GM06990 (cell line): ENCODE measurements at regions not wholly inside any gene's neighbourhood (a gene's known extent, or its start where the extent isn't known, plus 50 kb on each side); places are given as distances from the start of the nearest gene placed in this dataset.

Experiments
- DNase-seq: peaks from one replicate; pipeline ENCODE4 v3.0.0-alpha.2; 2011; ENCODE audit not compliant: insufficient read length; ENCODE audit errors: extremely low read depth
- H3K27me3 ChIP-seq: replicated peaks from 2 replicates; pipeline ENCODE4 v1.6.0; 2011; ENCODE audit warnings: low read length; ENCODE audit not compliant: control insufficient read depth, insufficient read depth
- H3K36me3 ChIP-seq: 2 replicates; pipeline ENCODE4 v1.5.1; 2011; ENCODE audit warnings: low read length; ENCODE audit not compliant: control insufficient read depth, insufficient read depth
- H3K4me3 ChIP-seq: replicated peaks from 2 replicates; pipeline ENCODE4 v1.5.1; 2011; ENCODE audit warnings: low read depth, mild to moderate bottlenecking, control low read depth, low read length
- CTCF ChIP-seq: IDR thresholded peaks from 2 replicates; pipeline ENCODE4 v1.5.1; 2011; ENCODE audit warnings: low read length, control low read depth, mild to moderate bottlenecking, inconsistent platforms; ENCODE audit not compliant: insufficient read depth, poor library complexity, severe bottlenecking

GRCh38 chr2:2873450-2873811, 504.2 kb downstream of the EIPR1 start:
- Histone ChIP-seq H3K4me3 (no peak overlapping the region), H3K36me3 (no peaks in the 10 kb centered on the region), H3K27me3 (no peaks in the 10 kb centered on the region; the same call in 1 of the 2 replicates)
- DNase-seq: no peak
- no peak for TF ChIP-seq CTCF

GRCh38 chr2:2872713-2873449, 504.7 kb downstream of the EIPR1 start:
- Histone ChIP-seq H3K36me3 (no peaks in the 10 kb centered on the region), H3K27me3 (no peaks in the 10 kb centered on the region; the same call in 1 of the 2 replicates), H3K4me3 (no peak overlapping the region)
- DNase-seq: no peak
- TF ChIP-seq CTCF: no peak

GRCh38 chr2:2872309-2872617, 505.4 kb downstream of the EIPR1 start:
- no peak for TF ChIP-seq CTCF
- Histone ChIP-seq H3K27me3 (no peaks in the 10 kb centered on the region; the same call in 1 of the 2 replicates), H3K4me3 (no peak overlapping the region), H3K36me3 (no peaks in the 10 kb centered on the region)
- DNase-seq: no peak

GRCh38 chr2:2871480-2872308, 505.9 kb downstream of the EIPR1 start:
- no peaks in the 10 kb centered on the region for H3K27me3 ChIP-seq

GRCh38 chr2:2870106-2870505, 507.5 kb downstream of the EIPR1 start:
- no peaks in the 10 kb centered on the region for H3K27me3 ChIP-seq
- no peak for TF ChIP-seq CTCF
- H3K4me3 ChIP-seq: no peak overlapping the region
- DNase-seq: no peak
- H3K36me3 ChIP-seq: no peaks in the 10 kb centered on the region

More at GRCh38 chr2:2871480-2872308, 505.9 kb downstream of the EIPR1 start:
- no peak for DNase-seq
- no peak for TF ChIP-seq CTCF
- H3K36me3 ChIP-seq: no peaks in the 10 kb centered on the region
- H3K4me3 ChIP-seq: no peak overlapping the region
